Astrocyte of the hippocampus (primary cell): ENCODE measurements at regions not wholly inside any gene's neighbourhood (a gene's known extent, or its start where the extent isn't known, plus 50 kb on each side); places are given as distances from the start of the nearest gene placed in this dataset.
"Not testable (repeated sequence)": the region's sequence is repeated elsewhere in the genome, so short reads cannot be mapped to it uniquely, and the experiment has no call there.

Source experiments
- DNase-seq: peaks from one replicate; pipeline ENCODE4 v3.0.0; 2011; ENCODE audit warnings: low read depth, low spot score

GRCh38 chr14:76264384-76264783 is 111.6 kb upstream of the ESRRB start:
- DNase-seq = no peak

DNA sequence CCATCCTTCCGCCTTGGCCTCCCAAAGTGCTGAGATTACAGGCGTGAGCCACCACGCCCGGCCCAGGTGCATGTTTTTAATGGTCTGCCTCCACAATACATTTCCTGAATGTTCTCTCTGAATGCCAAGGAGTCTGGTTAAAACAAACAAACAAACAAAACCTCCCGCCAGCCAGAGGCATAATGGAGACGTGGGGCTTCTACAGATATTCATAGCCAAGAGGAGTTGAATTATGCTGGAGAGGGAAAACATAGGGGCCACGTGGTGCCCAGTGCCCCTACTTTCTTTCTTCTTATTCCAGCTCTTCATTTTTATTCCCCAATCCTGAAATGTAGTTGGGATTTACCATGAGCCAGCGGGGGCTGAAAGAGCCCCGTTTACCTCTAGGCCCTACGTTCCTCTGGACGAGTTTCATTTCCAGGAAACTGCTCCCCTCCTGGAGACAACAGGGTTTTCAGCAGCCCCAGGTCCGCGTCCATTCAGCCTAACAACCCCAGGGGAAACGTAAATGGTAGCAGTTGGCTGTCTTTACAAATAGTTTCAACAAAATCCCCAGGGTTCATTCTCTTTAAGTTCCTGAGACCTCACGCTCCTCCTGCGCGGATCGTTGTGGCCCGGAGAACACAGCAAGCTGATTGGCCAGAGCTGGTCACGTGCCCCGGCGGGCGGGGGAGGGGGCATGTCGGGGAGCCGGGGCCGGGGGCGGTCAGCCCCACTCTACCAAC is 108.5 kb upstream of the ESRRB start:
- DNase-seq = peak; percentile 57

DNA sequence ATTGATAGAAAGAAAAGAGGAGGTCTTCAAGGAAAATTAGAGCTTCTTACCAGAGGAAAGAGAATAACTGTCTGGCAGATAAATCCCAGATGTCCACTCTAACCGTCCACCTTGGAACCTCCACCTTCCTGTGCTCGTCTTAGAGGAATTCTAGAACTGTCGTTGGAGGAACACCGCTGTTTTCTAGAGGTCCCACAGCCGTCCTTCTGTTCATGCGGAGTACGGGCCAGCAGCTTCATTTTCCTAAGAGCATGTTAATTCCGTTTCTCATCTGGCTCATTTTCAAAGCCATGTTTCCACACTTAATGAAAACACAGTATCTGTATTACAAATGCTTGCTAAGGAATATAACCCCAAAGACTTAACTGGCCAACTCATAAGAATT is 107.9 kb upstream of the ESRRB start:
- no peak for DNase-seq

DNA sequence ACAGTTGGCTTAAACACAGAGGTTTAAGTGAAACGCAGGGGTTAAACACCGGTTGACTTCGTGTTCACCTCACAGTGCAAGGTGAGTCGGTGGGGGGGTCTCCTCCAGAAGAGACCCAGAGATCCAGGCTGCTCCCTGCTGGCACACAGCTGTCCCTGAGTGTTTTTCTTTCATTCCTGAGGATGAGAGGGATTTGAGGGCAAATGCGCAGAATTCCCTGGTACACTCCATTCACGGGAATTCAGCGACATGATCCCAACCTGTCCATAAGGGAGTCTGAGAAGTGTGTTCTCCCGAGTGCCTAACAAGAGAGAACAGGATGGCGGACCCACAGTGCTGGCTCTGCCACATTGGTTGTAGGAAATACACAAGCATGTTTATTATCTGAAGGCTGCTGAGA is 107.2 kb upstream of the ESRRB start:
- no peak for DNase-seq

DNA sequence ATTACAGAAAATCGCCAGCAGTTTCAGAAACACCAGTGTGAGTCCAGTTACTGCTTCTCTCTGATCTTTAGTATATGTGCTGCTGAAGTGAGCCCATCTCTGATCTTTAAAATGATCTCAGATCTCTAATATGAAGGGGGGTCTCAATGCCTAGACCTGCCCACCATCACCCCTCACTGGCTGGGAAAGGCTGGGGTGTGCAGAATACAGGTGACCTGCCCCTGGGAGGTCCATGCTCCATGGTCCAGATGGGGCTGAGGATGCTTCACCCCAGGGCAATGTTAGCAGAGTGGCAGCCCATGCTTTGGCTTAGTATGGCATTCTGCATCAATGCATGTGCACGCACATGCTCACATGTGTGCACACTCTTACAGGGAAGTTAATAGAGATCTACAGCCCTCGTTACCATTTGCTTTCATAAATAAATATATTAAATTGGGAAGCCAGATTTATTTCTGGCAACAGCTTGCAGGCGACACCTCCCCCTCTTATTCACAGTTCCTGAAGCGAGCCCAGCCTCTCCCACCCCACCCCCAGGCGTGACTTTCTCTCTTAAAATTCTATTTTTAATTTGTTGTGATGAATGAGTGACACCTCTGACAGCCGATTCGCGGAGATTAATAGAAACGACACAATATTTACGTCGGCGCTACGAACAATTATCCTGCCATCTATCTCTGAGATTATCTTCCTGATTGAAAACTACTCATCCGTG is 104.7 kb upstream of the ESRRB start:
- DNase-seq = no peak

- DNase-seq = no peak
These were observed 103.6 kb upstream of the ESRRB start for GRCh38 chr14:76272349-76272748.

DNA sequence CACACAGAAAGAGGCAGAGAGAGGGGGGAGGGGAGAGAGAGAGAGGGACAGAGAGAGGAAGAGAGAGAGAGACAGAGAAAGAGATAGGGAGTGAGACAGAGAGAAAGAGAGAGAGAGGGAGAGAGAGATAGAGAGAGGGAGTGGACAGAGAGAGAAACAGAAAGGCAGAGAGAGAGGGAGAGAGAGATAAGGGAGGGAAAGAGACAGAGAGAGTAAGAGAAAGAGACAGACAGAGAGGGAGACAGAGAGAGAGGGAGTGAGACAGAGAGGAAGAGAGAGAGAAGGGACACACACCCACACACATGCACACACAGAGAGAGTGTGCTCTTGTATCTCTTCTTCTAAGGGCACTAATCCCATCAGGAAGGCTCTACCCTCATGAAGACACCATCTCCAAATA is 103.2 kb upstream of the ESRRB start:
- no peak for DNase-seq

- DNase-seq = no peak
These were observed 102.6 kb upstream of the ESRRB start for GRCh38 chr14:76273346-76273745.

DNA sequence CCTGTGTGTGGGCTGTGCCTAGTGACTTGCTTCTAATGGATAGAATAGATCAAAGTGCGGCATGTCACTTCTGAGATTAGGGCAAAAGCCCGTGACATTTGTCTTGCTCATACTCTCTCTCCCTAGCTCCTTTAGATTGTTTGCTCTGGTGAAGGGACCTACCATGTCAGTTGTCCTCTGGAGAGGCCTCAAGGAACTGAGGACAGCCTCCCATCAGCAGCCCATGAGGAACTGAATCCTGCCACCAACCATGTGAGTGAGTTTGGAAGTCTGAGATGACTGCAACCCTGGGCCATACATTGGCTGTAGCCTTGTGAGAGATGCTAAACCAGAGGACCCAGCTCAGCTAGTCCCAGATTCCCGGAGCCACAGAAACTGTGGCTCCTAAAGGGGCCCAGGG is 101.6 kb upstream of the ESRRB start:
- DNase-seq = no peak

DNA sequence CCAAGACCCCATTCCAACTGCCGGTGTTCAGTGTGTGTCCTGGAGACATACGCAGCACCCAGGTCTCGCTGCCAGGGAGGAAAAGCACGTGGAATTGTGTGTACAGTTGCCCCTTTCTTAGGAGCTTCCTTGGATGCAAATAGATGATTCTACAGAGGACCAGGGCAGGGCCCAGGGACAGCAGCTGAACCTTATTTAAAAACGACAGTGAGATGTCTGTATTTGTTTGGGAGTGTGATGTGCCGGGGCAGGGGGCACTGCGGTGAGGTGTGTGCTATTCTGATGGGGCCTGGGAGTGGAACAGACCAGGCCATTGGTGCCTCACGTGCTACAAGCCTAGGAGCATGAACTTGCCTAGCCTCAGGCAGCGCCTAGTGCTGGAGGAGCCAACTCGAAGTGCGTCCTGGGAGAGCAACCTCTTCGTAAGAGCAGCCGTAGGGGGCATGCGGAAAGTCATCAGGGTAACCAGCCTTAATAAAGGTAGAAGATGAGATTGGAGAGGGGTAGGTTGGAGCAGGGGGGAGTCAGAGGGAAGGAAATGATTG is 98.3 kb upstream of the ESRRB start:
- no peak for DNase-seq

DNA sequence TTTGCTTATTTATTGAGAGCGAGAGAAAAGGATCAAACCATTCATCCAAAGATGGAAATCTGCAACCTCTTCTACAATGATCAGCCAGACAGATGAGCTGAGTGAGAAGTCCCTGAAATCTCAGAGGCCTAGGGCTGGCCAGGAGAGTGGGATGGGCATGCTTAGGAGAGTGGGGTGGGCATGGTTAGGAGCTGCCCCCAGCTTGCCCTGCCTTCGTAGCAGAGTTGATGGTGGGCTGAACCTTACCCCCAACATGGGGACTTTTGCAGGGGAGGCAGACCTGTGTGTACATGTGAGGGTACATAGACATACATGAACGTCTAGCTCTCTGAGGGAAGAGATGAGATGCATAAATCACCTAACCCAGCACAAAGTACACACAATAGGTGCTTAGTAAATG is 95.7 kb upstream of the ESRRB start:
- DNase-seq = no peak

- DNase-seq = no peak
These were observed 93.4 kb upstream of the ESRRB start for GRCh38 chr14:76282581-76282980.

GRCh38 chr14:76287063-76287462 is 88.9 kb upstream of the ESRRB start:
- no peak for DNase-seq

DNA sequence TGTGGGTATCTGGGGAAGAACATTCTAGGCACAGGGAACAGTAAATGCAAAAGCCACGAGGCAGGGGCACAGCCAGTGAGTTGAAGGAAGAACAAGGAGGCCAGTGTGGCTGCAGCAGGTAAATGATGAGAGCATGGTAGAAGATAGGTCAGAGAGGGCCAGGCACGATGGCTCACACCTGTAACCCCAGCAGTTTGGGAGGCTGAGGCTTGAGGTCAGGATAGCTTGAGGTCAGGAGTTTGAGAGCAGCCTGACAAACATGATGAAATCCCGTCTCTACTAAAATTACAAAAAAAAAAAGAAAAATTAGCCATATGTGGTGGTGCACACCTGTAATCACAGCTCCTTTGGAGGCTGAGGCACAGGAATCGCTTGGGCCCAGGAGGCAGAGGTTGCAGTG is 86.7 kb upstream of the ESRRB start:
- DNase-seq = no peak

DNA sequence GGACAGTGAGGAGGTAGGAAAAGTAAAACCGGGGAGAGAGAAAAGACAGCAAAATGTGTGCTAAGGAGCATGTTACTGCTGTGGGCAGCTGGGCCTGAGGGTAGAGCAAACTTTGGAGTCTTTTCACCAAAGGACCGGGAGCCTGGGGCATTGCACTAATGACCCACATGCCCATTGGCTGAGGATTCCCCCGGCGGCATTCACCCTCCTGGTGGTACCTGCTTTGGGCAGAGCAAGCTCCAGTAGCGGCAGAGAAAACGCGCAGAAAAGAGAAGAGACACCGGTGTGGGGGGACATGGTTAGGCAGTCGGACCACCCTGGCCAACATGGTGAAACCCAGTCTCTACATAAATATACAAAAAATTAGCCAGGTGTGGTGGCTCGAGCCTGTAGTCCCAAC is 83.4 kb upstream of the ESRRB start:
- DNase-seq = no peak

GRCh38 chr14:76293221-76293620 is 82.7 kb upstream of the ESRRB start:
- DNase-seq = no peak

- no peak for DNase-seq
These were observed 82.0 kb upstream of the ESRRB start for GRCh38 chr14:76293923-76294322.

DNA sequence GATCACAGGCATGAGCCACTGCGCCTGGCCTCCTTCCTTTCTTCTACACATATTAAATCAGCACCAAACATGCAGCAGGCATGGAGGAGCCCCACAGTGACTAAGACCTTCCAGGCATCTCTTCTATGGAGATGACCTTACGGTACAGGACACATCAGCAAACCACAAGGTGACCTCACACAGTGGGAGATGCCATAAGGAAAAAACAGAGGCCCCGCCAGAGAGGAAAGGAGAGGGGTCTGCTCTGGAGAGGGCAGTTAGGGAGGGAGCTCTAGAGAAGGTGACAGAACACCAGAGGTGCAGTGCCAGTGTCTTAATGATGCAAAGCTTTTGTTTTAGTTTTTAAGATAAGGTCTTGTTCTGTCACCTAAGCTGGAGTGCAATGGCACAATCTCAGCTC is 81.1 kb upstream of the ESRRB start:
- no peak for DNase-seq

DNA sequence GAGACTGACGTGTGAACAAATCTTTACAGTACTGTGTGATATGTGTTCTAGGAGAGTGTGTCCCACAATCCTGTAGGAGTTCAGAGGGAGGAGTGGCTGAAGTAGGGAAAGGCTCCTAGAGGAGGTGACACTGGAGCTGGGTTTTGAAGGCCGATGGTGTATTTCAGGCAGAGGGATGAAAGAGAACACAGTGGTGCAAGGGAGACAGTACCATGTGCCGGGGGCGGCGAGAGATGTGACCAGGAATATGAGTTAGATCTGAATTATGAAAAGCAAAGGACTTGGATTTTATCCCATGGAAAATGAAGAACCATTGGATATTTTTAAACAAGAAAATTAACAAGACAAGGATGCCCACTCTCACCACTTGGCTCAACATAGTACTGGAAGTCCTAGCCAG is 77.0 kb upstream of the ESRRB start:
- DNase-seq = no peak

DNA sequence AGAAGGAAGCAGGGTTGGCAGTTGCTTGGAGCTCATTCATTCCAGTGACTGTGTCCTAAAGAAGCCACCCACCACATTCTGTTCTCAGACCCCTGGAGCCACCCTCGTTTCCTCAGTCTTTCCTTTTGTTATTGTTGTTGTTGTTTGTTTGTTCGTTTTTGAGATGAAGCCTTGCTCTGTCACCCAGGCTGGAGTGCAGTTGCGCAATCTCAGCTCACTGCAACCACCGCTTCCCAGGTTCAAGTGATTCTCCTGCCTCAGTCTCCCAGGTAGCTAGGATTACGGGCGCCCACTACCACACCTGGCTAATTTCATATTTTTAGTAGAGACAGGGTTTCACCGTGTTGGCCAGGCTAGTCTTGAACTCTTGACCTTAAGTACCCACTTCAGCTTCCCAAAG is 72.7 kb upstream of the ESRRB start:
- DNase-seq = not testable (repeated sequence)

DNA sequence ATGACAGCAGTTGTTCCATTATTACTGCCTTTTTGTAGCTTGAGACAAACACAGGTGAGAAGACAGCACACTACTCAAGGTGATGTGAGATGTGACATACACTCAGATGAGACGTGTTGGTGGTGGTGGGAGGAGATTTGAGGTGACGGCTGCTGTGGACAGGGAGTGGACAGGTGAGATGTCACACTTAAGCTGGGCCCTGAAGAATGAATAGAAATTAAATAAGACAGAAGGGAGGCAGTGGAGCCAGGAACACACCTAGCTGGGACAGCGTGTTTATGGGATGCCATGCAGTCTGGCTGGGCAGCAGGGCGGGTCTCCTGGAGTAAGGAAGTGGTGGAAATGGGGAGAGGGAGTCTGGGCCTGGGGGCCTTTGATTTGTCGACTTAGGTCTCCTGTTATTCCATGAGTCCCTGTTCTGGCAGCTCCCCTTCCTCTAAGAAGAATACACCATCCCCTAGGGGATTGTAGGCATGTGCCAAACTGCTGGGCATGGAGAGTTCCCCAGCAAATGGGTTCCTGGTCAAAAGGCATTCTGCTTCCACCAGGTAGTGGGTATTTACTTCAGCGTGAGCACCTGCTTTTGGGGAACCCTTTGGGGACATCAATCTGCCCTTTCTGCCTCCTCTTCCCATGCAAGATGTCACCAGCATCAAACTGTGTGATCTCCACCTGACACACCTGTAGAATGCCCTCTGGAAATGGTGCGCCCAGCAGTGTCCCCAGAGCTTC is 71.2 kb upstream of the ESRRB start:
- no peak for DNase-seq

DNA sequence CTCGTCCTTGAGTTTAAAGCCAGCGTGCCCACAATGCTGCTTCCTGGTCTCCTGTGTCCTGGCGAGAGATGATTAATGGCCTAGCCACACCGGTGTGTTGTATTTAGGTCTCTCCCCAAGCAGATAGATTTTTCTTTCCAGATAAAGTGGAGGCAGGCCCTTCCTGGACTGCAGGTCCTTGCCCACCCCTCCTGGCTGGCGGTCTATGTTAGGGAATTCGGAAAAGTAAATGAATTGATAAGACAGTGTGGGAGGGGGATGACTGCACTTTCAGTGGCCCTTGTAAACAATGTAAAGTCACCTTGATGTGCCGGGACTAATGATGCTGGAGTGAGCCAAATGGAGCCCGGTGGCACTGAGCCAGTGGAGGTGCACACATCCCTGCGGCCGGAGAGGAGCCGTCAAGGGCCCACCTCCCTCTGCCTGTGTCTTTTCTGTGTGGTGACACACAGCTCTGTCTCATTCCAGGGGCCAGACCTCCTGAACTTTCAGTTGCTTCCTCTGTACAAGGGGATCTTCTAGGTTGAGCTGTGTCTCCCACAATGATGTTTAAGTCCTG is 70.6 kb upstream of the ESRRB start:
- no peak for DNase-seq
